PC-9 (cell line): ENCODE measurements at regions not wholly inside any gene's neighbourhood (a gene's known extent, or its start where the extent isn't known, plus 50 kb on each side); places are given as distances from the start of the nearest gene placed in this dataset.

Experiments used
- CTCF ChIP-seq: fragments of 200-600 bp; sonication (generic); conservative IDR thresholded peaks from 2 replicates; pipeline ENCODE4 v1.6.1; 2017; ENCODE audit warnings: mixed run types, antibody characterized with exemption, mild to moderate bottlenecking, moderate library complexity
- EZH2 ChIP-seq: fragments of 200-600 bp; sonication (generic); IDR thresholded peaks from 2 replicates; pipeline ENCODE4 v1.8.0; 2017; ENCODE audit warnings: antibody characterized with exemption, low read depth

- no peak for TF ChIP-seq CTCF
- no peak for TF ChIP-seq EZH2
These were observed 195.0 kb upstream of the RGS18 start for GRCh38 chr1:191963286-191963685.
